Neural cell (in vitro differentiated cells): ENCODE measurements at regions not wholly inside any gene's neighbourhood (a gene's known extent, or its start where the extent isn't known, plus 50 kb on each side); places are given as distances from the start of the nearest gene placed in this dataset.

Source experiments
- H2AFZ ChIP-seq: fragments of 200-600, 300-800 bp; sonication (generic), shearing (Covaris generic); 2 replicates; pipeline ENCODE4 v1.6.0; 2014; ENCODE audit warnings: low read depth, mild to moderate bottlenecking, antibody characterized with exemption, low read length, moderate library complexity
- H3F3A ChIP-seq: fragments of 200-600 bp; shearing (Covaris generic); 2 replicates; pipeline ENCODE4 v1.6.1; 2016; ENCODE audit warnings: mild to moderate bottlenecking, moderate library complexity, mixed read lengths, antibody characterized with exemption, low read length; ENCODE audit not compliant: insufficient read depth, poor library complexity, severe bottlenecking
- H3K27ac ChIP-seq: fragments of 200-600, 300-800 bp; sonication (generic), shearing (Covaris generic); 2 replicates; pipeline ENCODE4 v1.5.1; 2014; ENCODE audit warnings: mild to moderate bottlenecking, low read length, moderate library complexity
- H3K27me3 ChIP-seq: fragments of 300-800, 200-600 bp; sonication (generic), shearing (Covaris generic); 2 replicates; pipeline ENCODE4 v1.6.0; 2014; ENCODE audit warnings: mild to moderate bottlenecking, low read depth, low read length, moderate library complexity; ENCODE audit not compliant: insufficient read depth
- H3K36me3 ChIP-seq: fragments of 300-800, 200-600 bp; sonication (generic), shearing (Covaris generic); 2 replicates; pipeline ENCODE4 v1.5.1; 2014; ENCODE audit warnings: mild to moderate bottlenecking, antibody characterized with exemption, low read length, moderate library complexity; ENCODE audit not compliant: insufficient read depth
- H3K4me2 ChIP-seq: fragments of 300-800, 200-600 bp; sonication (generic), shearing (Covaris generic); 2 replicates; pipeline ENCODE4 v1.6.0; 2014; ENCODE audit warnings: mild to moderate bottlenecking, low read length
- H3K4me3 ChIP-seq: fragments of 300-800, 200-600 bp; sonication (generic), shearing (Covaris generic); 2 replicates; pipeline ENCODE4 v1.5.1; 2014; ENCODE audit warnings: mild to moderate bottlenecking, low read length, moderate library complexity
- H3K79me2 ChIP-seq: fragments of 200-600 bp; shearing (Covaris generic); replicated peaks from 2 replicates; pipeline ENCODE4 v1.6.0; 2014; ENCODE audit warnings: mild to moderate bottlenecking, low read length, moderate library complexity; ENCODE audit not compliant: insufficient read depth
- H3K9ac ChIP-seq: fragments of 300-800, 200-600 bp; sonication (generic), shearing (Covaris generic); 2 replicates; pipeline ENCODE4 v1.6.1; 2016; ENCODE audit warnings: mild to moderate bottlenecking, low read length, mixed read lengths
- H3K9me2 ChIP-seq: fragments of 200-600 bp; shearing (Covaris generic); 2 replicates; pipeline ENCODE4 v1.6.1; 2016; ENCODE audit warnings: mild to moderate bottlenecking, low read length, mixed read lengths; ENCODE audit not compliant: insufficient read depth
- H3K9me3 ChIP-seq: fragments of 200-600, 300-800 bp; sonication (generic), shearing (Covaris generic); 2 replicates; pipeline ENCODE4 v1.6.1; 2016; ENCODE audit warnings: mild to moderate bottlenecking, mixed run types, low read length, moderate library complexity, mixed read lengths
- H4K20me1 ChIP-seq: fragments of 200-600 bp; shearing (Covaris generic); 2 replicates; pipeline ENCODE4 v1.6.1; 2016; ENCODE audit warnings: mild to moderate bottlenecking, mixed run types; ENCODE audit not compliant: insufficient read depth
- EP300 ChIP-seq: fragments of 450-650 bp; conservative IDR thresholded peaks from 2 replicates; pipeline ENCODE4 v1.6.1; 2014; ENCODE audit warnings: antibody characterized with exemption, mild to moderate bottlenecking, moderate library complexity; ENCODE audit not compliant: poor library complexity, severe bottlenecking
- EZH2 ChIP-seq: fragments of 200-600, 300-800 bp; shearing (Covaris generic), sonication (generic); IDR thresholded peaks from 2 replicates; pipeline ENCODE4 v1.6.1; 2014; ENCODE audit warnings: antibody characterized with exemption, low read length, borderline replicate concordance, mild to moderate bottlenecking; ENCODE audit not compliant: insufficient read depth, poor library complexity, severe bottlenecking
- POLR2AphosphoS5 ChIP-seq: IDR thresholded peaks from 2 replicates; pipeline ENCODE4 v1.6.1; 2012
- RAD21 ChIP-seq: fragments of 450-650 bp; conservative IDR thresholded peaks from 2 replicates; pipeline ENCODE4 v1.6.1; 2014; ENCODE audit warnings: antibody characterized with exemption, mild to moderate bottlenecking, moderate library complexity
- SMC3 ChIP-seq: fragments of 450-650 bp; conservative IDR thresholded peaks from 2 replicates; pipeline ENCODE4 v1.6.1; 2014; ENCODE audit warnings: antibody characterized with exemption, mild to moderate bottlenecking, moderate library complexity; ENCODE audit not compliant: poor library complexity
- TAF1 ChIP-seq: IDR thresholded peaks from 2 replicates; pipeline ENCODE4 v1.6.1; 2012; ENCODE audit warnings: low read depth
- TF ChIP-seq, protein P1 (sequence below): IDR thresholded peaks from 2 replicates; pipeline ENCODE4 v1.6.1; 2012; ENCODE audit warnings: borderline replicate concordance
- TF ChIP-seq, protein P2 (sequence below): fragments of 450-650 bp; IDR thresholded peaks from 2 replicates; pipeline ENCODE4 v1.5.1; 2014; ENCODE audit warnings: antibody characterized with exemption, mild to moderate bottlenecking, moderate library complexity; ENCODE audit not compliant: poor library complexity, severe bottlenecking

DNA sequence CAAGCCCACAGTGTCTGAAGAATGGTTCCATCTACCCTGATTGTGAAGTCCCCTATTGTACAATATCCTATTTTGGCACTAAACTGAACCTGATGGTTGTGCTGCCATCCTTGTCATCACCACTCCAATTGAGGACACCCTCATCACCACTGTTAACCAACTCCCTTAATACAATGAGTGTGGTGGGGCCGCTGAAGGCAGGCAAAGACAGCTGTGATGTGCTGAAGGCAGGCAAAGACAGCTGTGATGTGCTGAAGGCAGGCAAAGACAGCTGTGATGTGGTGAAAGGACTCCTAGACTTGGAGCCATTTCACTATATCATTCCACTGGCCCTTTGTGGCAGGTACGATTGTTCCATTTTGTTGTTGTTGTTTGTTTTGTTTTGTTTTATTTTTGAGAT lies 481.6 kb downstream of the SOX6 start:
- H3F3A ChIP-seq: no peaks in the 10 kb centered on the region
- H3K4me3 ChIP-seq: no peak overlapping the region
- no peak overlapping the region for H3K9ac ChIP-seq
- no peaks in the 10 kb centered on the region for H4K20me1 ChIP-seq
- no peak overlapping the region for H2AFZ ChIP-seq
- no peaks in the 10 kb centered on the region for H3K79me2 ChIP-seq
- H3K4me2 ChIP-seq: no peak overlapping the region
- no peak overlapping the region for H3K27ac ChIP-seq
- no peaks in the 10 kb centered on the region for H3K9me2 ChIP-seq
- no peaks in the 10 kb centered on the region for H3K36me3 ChIP-seq
- no peaks in the 10 kb centered on the region for H3K9me3 ChIP-seq
- no peak for TF ChIP-seq POLR2AphosphoS5
- TF ChIP-seq EP300: no peak
- TF ChIP-seq RAD21: no peak
- H3K27me3 ChIP-seq: no peaks in the 10 kb centered on the region

DNA sequence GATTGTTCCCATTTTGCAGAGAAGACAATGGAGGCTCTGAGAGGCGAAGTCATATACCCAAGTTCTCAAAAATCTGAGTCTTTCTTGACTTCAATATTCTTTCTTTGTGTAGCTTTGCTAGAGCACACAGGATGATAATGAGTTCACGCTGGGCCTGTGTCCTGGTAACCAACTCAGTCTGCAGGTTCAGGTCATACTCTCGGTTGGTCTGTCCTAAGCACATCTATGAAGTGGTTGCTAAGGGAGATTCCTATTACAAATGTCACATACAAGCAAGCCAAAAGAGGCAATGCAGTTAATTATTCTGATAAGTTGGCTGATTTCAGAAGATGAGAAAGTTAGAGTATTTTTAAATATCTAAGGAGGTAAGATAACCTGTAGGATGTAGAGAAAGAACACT lies 481.0 kb downstream of the SOX6 start:
- H3K27ac ChIP-seq: no peak overlapping the region
- H3F3A ChIP-seq: no peaks in the 10 kb centered on the region
- H3K9ac ChIP-seq: no peak overlapping the region
- H3K27me3 ChIP-seq: no peaks in the 10 kb centered on the region
- H3K36me3 ChIP-seq: no peaks in the 10 kb centered on the region
- no peak overlapping the region for H2AFZ ChIP-seq
- no peaks in the 10 kb centered on the region for H3K79me2 ChIP-seq
- H3K9me3 ChIP-seq: no peaks in the 10 kb centered on the region
- H3K4me3 ChIP-seq: no peak overlapping the region
- TF ChIP-seq SMC3 (no peak), POLR2AphosphoS5 (no peak), EZH2 (no peak), TAF1 (no peak)
- TF ChIP-seq, protein P1, sequence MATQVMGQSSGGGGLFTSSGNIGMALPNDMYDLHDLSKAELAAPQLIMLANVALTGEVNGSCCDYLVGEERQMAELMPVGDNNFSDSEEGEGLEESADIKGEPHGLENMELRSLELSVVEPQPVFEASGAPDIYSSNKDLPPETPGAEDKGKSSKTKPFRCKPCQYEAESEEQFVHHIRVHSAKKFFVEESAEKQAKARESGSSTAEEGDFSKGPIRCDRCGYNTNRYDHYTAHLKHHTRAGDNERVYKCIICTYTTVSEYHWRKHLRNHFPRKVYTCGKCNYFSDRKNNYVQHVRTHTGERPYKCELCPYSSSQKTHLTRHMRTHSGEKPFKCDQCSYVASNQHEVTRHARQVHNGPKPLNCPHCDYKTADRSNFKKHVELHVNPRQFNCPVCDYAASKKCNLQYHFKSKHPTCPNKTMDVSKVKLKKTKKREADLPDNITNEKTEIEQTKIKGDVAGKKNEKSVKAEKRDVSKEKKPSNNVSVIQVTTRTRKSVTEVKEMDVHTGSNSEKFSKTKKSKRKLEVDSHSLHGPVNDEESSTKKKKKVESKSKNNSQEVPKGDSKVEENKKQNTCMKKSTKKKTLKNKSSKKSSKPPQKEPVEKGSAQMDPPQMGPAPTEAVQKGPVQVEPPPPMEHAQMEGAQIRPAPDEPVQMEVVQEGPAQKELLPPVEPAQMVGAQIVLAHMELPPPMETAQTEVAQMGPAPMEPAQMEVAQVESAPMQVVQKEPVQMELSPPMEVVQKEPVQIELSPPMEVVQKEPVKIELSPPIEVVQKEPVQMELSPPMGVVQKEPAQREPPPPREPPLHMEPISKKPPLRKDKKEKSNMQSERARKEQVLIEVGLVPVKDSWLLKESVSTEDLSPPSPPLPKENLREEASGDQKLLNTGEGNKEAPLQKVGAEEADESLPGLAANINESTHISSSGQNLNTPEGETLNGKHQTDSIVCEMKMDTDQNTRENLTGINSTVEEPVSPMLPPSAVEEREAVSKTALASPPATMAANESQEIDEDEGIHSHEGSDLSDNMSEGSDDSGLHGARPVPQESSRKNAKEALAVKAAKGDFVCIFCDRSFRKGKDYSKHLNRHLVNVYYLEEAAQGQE: no peak
- TF ChIP-seq, protein P2, sequence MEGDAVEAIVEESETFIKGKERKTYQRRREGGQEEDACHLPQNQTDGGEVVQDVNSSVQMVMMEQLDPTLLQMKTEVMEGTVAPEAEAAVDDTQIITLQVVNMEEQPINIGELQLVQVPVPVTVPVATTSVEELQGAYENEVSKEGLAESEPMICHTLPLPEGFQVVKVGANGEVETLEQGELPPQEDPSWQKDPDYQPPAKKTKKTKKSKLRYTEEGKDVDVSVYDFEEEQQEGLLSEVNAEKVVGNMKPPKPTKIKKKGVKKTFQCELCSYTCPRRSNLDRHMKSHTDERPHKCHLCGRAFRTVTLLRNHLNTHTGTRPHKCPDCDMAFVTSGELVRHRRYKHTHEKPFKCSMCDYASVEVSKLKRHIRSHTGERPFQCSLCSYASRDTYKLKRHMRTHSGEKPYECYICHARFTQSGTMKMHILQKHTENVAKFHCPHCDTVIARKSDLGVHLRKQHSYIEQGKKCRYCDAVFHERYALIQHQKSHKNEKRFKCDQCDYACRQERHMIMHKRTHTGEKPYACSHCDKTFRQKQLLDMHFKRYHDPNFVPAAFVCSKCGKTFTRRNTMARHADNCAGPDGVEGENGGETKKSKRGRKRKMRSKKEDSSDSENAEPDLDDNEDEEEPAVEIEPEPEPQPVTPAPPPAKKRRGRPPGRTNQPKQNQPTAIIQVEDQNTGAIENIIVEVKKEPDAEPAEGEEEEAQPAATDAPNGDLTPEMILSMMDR: no peak
- H3K9me2 ChIP-seq: no peaks in the 10 kb centered on the region
- no peaks in the 10 kb centered on the region for H4K20me1 ChIP-seq
- H3K4me2 ChIP-seq: no peak overlapping the region

DNA sequence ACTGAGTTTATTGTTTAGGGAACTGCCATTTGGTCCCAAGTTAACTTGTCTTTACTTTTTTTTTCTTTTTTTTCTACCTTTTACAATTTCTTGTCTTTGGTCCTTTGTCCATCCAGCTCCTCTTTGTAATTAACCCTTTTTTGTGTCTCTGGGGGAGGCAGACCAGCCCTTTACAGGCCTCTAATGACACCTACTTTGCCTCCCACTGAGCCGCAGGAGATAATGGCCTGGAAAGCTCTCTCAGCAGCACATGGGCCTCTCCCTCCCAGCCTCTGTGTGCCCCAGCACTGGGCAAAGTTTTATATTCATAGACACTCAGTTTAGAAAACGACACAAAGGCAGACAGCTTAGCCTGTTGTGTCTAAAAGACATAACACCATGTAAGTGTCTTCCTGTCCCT lies 480.4 kb downstream of the SOX6 start:
- Histone ChIP-seq H3K27me3 (no peaks in the 10 kb centered on the region), H3F3A (no peaks in the 10 kb centered on the region)
- TF ChIP-seq EP300: no peak
- TF ChIP-seq POLR2AphosphoS5: no peak
- TF ChIP-seq RAD21: no peak
- TF ChIP-seq SMC3: no peak
- no peak for TF ChIP-seq EZH2
- no peak for TF ChIP-seq TAF1

More for the DNA sequence above, 480.4 kb downstream of the SOX6 start:
- no peak overlapping the region for H3K9ac ChIP-seq
- H4K20me1 ChIP-seq: no peaks in the 10 kb centered on the region
- no peaks in the 10 kb centered on the region for H3K79me2 ChIP-seq
- no peaks in the 10 kb centered on the region for H3K9me3 ChIP-seq
- H3K9me2 ChIP-seq: no peaks in the 10 kb centered on the region
- H3K4me3 ChIP-seq: no peak overlapping the region
- no peak overlapping the region for H3K4me2 ChIP-seq
- no peak overlapping the region for H3K27ac ChIP-seq
- no peaks in the 10 kb centered on the region for H3K36me3 ChIP-seq
- no peak overlapping the region for H2AFZ ChIP-seq
